GM23338 (cell line): ENCODE measurements at regions not wholly inside any gene's neighbourhood (a gene's known extent, or its start where the extent isn't known, plus 50 kb on each side); places are given as distances from the start of the nearest gene placed in this dataset.

Experiments
- CREB1 ChIP-seq: fragments of 250-450 bp; sonication (Bioruptor Pico); IDR thresholded peaks from 2 replicates; pipeline ENCODE4 v1.5.0; 2020; ENCODE audit warnings: low read depth, mild to moderate bottlenecking, moderate library complexity
- CTCF ChIP-seq, 2 experiments: fragments of 200-600 bp in 1 of 2; sonication (generic) in 1 of 2; conservative IDR thresholded peaks; 2 replicates each; pipeline versions ENCODE4 v1.5.1 to v1.6.1; 2016 to 2017; ENCODE audit warnings: antibody characterized with exemption in 2 of 2, low read depth in 2 of 2, mild to moderate bottlenecking in 2 of 2, moderate library complexity in 1 of 2
- EZH2 ChIP-seq: fragments of 200-600 bp; sonication (generic); IDR thresholded peaks from one replicate; pipeline ENCODE4 v1.8.0; 2017; ENCODE audit warnings: antibody characterized with exemption, mild to moderate bottlenecking, low read depth; ENCODE audit not compliant: unreplicated experiment
- EZH2phosphoT487 ChIP-seq: fragments of 200-600 bp; sonication (generic); IDR thresholded peaks from one replicate; pipeline ENCODE4 v1.8.1; 2018; ENCODE audit warnings: antibody characterized with exemption; ENCODE audit not compliant: unreplicated experiment
- JUNB ChIP-seq: IDR thresholded peaks from one replicate; pipeline ENCODE4 v1.6.1; 2016; ENCODE audit warnings: antibody characterized with exemption; ENCODE audit not compliant: unreplicated experiment
- POLR2AphosphoS5 ChIP-seq: IDR thresholded peaks from 2 replicates; pipeline ENCODE4 v1.6.1; 2016; ENCODE audit warnings: antibody characterized with exemption, low read depth
- STAT1 ChIP-seq: IDR thresholded peaks from one replicate; pipeline ENCODE4 v1.6.1; 2016; ENCODE audit warnings: antibody characterized with exemption; ENCODE audit not compliant: unreplicated experiment
- ZNF114 ChIP-seq: fragments of 250-450 bp; sonication (Bioruptor Pico); IDR thresholded peaks from 2 replicates; pipeline ENCODE4 v1.5.0; 2020; ENCODE audit warnings: mild to moderate bottlenecking, moderate library complexity
- TF ChIP-seq, protein P1 (sequence below): IDR thresholded peaks from 2 replicates; pipeline ENCODE4 v1.6.1; 2016; ENCODE audit warnings: antibody characterized with exemption

DNA sequence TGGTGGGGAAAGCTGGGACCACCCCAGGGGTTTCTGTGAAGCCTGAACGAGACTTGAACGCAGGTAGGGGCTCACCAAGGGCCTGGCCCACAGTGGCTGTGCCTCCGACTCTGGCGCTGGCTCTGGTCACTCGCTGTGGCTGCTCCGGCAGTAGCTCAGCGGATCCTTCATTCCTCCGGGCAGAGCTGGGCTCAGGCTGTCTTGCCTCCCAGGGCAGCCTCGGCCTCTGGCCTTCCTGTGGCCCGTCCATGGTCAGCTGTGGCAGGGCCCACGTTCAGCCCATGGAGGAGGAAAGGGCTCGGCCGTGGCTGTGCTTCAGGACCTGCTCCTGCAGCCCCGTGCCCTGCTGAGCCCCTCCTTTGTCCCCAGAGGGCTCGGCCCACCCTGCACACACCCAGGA lies 162.9 kb upstream of the C1orf174 start:
- TF ChIP-seq CTCF (conservative IDR thresholded peaks at IDR 0.05; ENCODE audit: low read depth in 2 of 2) (no peak), EZH2 (no peak), EZH2phosphoT487 (no peak), CREB1 (CRISPR knock-in tag) (no peak), STAT1 (no peak), JUNB (no peak), ZNF114 (CRISPR knock-in tag) (no peak), POLR2AphosphoS5 (no peak)
- TF ChIP-seq, protein P1, sequence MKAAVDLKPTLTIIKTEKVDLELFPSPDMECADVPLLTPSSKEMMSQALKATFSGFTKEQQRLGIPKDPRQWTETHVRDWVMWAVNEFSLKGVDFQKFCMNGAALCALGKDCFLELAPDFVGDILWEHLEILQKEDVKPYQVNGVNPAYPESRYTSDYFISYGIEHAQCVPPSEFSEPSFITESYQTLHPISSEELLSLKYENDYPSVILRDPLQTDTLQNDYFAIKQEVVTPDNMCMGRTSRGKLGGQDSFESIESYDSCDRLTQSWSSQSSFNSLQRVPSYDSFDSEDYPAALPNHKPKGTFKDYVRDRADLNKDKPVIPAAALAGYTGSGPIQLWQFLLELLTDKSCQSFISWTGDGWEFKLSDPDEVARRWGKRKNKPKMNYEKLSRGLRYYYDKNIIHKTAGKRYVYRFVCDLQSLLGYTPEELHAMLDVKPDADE, result no peak
